ENCODE measurements at regions not wholly inside any gene's neighbourhood (a gene's known extent, or its start where the extent isn't known, plus 50 kb on each side); places are given as distances from the start of the nearest gene placed in this dataset.

DNA sequence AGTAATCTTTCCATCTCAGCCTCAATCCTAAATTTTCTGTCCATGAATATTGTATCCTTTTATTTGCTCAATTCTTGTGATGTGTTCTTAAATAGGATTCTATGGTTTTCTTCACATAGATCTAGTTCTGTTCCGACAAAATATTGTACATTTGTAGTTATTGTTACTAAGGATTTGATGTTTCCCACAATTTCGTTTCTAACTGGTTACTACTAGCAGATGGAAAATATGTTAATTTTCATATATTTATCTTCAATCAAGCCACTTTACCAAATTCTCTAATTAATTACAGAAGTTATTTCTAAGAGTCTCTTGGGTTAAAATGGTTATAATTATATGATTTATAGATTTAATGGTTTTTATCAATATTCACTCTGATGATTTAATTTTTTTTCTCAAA lies 60.3 kb downstream of the SEC61B start:
- no peak for DNase-seq
- TF ChIP-seq POLR2A (IDR thresholded peaks at IDR 0.05): no peak
- TF ChIP-seq, protein P1, sequence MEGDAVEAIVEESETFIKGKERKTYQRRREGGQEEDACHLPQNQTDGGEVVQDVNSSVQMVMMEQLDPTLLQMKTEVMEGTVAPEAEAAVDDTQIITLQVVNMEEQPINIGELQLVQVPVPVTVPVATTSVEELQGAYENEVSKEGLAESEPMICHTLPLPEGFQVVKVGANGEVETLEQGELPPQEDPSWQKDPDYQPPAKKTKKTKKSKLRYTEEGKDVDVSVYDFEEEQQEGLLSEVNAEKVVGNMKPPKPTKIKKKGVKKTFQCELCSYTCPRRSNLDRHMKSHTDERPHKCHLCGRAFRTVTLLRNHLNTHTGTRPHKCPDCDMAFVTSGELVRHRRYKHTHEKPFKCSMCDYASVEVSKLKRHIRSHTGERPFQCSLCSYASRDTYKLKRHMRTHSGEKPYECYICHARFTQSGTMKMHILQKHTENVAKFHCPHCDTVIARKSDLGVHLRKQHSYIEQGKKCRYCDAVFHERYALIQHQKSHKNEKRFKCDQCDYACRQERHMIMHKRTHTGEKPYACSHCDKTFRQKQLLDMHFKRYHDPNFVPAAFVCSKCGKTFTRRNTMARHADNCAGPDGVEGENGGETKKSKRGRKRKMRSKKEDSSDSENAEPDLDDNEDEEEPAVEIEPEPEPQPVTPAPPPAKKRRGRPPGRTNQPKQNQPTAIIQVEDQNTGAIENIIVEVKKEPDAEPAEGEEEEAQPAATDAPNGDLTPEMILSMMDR (IDR thresholded peaks at IDR 0.05): no peak
- no peaks in the 10 kb centered on the region for H3K9me3 ChIP-seq
- no peaks in the 10 kb centered on the region for H3K27me3 ChIP-seq
- no peaks in the 10 kb centered on the region for H3K4me1 ChIP-seq
- H3K27ac ChIP-seq: no peak overlapping the region
- intact Hi-C loops (cut with DNase I; ENCODE audit: low total_unique reads): no loop called here
- no peak overlapping the region for H3K4me3 ChIP-seq
- H3K36me3 ChIP-seq: no peaks in the 10 kb centered on the region

DNA sequence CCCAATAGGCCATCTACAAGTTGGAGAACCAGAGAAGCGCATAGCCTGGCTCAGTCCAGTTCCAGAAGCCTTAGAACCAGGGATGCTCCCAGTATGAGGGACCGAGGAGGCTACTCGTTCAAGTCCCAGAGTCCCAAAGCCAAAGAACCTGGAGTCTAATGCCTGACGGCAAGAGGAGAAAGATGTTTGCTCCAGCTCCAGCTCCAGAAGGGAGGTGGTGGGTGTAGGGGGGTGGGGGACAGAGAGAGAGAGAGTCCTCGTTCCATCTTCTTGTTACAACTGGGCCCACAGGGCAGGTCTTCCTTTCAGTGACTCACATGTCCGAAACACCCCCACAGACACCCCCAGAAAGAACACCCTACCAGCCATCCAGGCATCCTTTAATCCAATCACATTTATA lies 63.9 kb downstream of the SEC61B start:
- H3K27me3 ChIP-seq: no peaks in the 10 kb centered on the region
- no peaks in the 10 kb centered on the region for H3K4me1 ChIP-seq
- DNase-seq: no peak
- no peaks in the 10 kb centered on the region for H3K36me3 ChIP-seq
- no peaks in the 10 kb centered on the region for H3K9me3 ChIP-seq
- H3K27ac ChIP-seq: no peak overlapping the region
- TF ChIP-seq, protein P1 (IDR thresholded peaks at IDR 0.05): no peak
- TF ChIP-seq POLR2A (IDR thresholded peaks at IDR 0.05): no peak
- intact Hi-C loops (cut with DNase I; ENCODE audit: low total_unique reads): no loop called here
- no peak overlapping the region for H3K4me3 ChIP-seq

DNA sequence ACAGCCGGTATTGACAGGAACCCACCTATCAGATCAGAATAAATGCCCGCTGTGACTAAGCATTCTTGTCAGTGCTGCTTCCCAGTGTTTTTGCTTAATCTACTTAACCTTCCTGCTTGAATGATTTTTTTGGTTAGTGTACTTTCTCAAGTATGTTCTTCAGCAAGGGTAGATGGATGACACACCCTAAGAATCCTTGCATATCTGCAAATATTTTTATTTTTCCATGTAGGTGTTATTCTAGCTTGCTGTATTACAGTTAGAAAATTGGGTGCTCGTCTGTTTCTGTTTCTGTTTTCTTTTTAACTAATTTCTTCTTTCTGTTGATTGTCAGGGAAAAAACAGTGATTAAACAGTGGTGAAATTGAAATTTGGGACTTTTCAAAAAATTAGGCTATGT lies 64.5 kb downstream of the SEC61B start:
- DNase-seq: no peak
- H3K27me3 ChIP-seq: no peaks in the 10 kb centered on the region
- no peaks in the 10 kb centered on the region for H3K9me3 ChIP-seq
- no peak overlapping the region for H3K4me3 ChIP-seq
- H3K27ac ChIP-seq: no peak overlapping the region
- TF ChIP-seq, protein P1 (IDR thresholded peaks at IDR 0.05): no peak
- no peak for TF ChIP-seq POLR2A (IDR thresholded peaks at IDR 0.05)
- no peaks in the 10 kb centered on the region for H3K4me1 ChIP-seq
- intact Hi-C loops (cut with DNase I; ENCODE audit: low total_unique reads): no loop called here
- no peaks in the 10 kb centered on the region for H3K36me3 ChIP-seq

DNA sequence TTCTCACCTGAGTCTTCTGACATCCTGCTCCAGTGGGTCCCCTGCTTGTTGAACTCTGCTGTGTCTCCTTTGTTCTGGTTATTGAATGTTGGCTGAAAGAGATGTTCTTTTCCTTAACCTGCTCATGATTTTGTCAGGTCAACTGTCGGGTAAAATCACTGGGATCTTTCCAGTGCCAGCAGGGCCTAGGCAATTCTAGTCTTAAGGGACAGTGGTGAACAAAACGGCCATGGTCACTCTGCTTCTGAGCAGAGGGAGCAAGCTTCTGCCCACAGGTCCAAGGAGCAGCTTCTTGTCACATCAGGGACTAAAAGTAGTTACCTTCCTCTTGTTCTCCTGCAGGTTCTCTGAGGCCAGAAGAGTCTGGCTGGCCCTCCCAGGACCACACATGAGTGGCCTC lies 65.6 kb downstream of the SEC61B start:
- no peak for DNase-seq
- H3K4me3 ChIP-seq: no peak overlapping the region
- no peaks in the 10 kb centered on the region for H3K27me3 ChIP-seq
- no peaks in the 10 kb centered on the region for H3K36me3 ChIP-seq
- H3K9me3 ChIP-seq: no peaks in the 10 kb centered on the region
- intact Hi-C loops (cut with DNase I; ENCODE audit: low total_unique reads): no loop called here
- H3K4me1 ChIP-seq: no peaks in the 10 kb centered on the region
- TF ChIP-seq POLR2A (IDR thresholded peaks at IDR 0.05): no peak
- TF ChIP-seq, protein P1 (IDR thresholded peaks at IDR 0.05): no peak
- H3K27ac ChIP-seq: no peak overlapping the region

DNA sequence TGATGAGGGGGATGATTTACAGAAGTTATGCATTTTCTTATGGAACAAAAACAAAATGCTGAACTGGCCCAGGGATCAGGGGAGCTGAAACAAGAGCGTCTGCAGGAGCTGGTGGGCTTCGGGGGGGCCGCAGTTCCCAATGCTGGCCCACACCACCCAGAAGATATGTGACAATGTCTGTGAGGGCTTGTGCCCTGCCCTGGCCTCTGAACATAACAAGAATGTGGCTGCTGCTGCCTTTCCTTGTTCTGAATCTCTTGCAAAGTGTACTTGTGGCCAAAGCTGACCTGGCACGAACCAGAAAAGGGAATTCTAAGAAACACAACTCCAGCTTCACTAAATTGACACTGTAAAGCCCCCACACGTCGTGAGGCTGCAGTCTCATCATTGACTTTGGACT lies 66.7 kb downstream of the SEC61B start:
- H3K27ac ChIP-seq: no peak overlapping the region
- TF ChIP-seq POLR2A (IDR thresholded peaks at IDR 0.05): no peak
- TF ChIP-seq, protein P1 (IDR thresholded peaks at IDR 0.05): no peak
- H3K27me3 ChIP-seq: no peaks in the 10 kb centered on the region
- intact Hi-C loops (cut with DNase I; ENCODE audit: low total_unique reads): no loop called here
- no peaks in the 10 kb centered on the region for H3K4me1 ChIP-seq
- no peaks in the 10 kb centered on the region for H3K36me3 ChIP-seq
- H3K9me3 ChIP-seq: no peaks in the 10 kb centered on the region
- no peak overlapping the region for H3K4me3 ChIP-seq
- no peak for DNase-seq

Data from uterus (tissue), 3 donors.